HG02678 (cell line): ENCODE measurements at regions not wholly inside any gene's neighbourhood (a gene's known extent, or its start where the extent isn't known, plus 50 kb on each side); places are given as distances from the start of the nearest gene placed in this dataset.
A peak's percentile ranks its signal among the peaks of the same experiment; 100 is the strongest.
"Not testable (repeated sequence)": the region's sequence is repeated elsewhere in the genome, so short reads cannot be mapped to it uniquely, and the experiment has no call there.

Experiments
- ATAC-seq: cut with Tn5 transposase; IDR thresholded peaks from one replicate; pipeline ENCODE4 v1.9.1; 2021; ENCODE audit warnings: mild to moderate bottlenecking, moderate library complexity; ENCODE audit not compliant: unreplicated experiment

DNA sequence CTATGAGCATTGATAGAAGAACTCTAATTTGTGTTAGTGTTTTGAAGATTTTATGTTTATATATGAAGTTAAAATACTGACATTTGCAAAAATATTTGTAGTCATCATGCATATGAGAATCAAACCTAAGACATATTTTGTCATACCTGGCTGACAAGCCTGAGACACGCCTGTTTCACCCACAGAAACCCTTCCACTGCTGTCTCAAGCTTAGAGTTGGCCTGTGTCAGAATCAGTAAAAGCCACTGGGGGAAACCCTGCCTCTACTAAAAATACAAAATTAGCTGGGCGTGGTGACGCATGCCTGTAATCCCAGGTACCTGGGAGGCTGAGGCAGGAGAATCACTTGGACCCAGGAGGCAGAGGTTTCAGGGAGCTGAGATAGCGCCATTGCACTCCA is 218.0 kb upstream of the C1QTNF3 start:
- not testable (repeated sequence) for ATAC-seq

DNA sequence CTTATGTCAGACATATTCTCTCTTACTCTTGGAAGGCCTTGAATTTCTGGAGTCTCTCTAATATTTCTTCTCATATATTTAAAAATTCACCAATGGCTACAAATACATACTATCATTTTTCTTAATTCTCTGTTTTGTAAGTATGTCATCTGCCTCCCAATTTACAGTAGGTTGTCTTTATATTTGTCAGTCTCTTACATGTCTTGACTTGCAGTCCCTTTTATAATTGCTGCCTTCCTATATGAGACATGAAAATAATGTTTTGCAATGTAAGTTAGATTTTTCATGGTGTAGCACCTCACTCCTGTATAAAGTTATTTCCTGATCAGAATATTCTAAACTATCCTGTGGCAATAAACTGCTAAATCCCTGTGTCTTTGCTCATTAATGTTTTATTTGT is 223.1 kb upstream of the C1QTNF3 start:
- ATAC-seq = not testable (repeated sequence)

DNA sequence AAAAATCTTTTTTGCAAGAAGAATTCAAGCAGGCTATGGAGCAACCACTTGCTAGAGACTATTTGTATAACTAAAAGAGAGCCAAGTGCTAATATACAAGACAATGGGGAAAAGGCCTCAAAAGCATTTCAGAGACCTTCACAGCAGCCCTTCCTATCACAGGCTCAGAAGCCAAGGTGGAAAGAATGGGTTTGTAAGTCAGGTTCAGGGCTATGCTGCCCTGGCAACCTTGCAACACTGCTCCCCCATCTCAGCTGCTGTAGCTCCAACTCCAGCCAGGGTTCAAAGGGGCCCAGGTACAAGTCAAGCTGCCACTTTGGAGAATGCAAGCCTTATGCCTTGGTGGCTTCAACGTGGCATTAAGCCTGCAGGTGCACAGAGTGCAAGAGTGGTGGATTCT is 253.7 kb upstream of the C1QTNF3 start:
- ATAC-seq = not testable (repeated sequence)

DNA sequence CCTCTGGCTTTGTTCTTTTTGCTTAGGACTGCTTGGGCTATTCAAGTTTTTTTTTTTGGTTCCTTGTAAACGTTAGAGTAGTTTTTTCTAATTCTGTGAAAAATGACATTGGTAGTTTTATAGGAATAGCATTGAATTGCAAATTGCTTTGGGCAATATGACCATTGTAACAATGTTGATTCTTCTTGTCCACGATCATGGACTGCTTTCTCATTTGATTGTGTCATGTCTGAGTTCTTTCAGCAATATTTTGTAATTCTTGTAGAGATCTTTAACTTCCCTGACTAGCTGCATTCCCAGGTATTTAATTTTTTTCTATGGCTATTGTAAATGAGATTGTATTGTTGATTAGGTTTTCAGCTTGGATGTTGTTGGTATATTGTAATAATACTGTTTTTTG is 286.2 kb upstream of the C1QTNF3 start:
- ATAC-seq = not testable (repeated sequence)

DNA sequence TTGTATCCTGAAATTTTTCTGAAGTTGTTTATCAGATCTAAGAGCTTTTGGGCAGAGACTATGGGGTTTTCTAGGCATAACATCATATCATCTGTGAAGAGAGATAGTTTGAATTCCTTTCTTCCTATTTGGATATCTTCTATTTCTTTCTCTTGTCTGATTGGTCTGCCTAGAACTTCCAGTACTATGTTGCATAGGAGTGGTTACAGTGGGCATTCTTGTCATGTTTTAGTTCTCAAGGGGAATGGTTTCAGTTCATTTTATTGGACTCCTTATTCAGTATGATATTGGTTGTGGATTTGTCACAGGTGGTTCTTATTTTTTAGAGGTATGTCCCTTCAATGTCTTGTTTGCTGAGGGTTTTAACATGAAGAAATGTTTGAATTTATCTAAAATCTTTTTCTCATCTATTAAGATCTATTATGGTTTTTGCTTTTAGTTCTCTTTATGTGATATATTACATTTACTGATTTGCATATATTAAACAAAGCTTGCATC is 286.6 kb upstream of the C1QTNF3 start:
- ATAC-seq = not testable (repeated sequence)

DNA sequence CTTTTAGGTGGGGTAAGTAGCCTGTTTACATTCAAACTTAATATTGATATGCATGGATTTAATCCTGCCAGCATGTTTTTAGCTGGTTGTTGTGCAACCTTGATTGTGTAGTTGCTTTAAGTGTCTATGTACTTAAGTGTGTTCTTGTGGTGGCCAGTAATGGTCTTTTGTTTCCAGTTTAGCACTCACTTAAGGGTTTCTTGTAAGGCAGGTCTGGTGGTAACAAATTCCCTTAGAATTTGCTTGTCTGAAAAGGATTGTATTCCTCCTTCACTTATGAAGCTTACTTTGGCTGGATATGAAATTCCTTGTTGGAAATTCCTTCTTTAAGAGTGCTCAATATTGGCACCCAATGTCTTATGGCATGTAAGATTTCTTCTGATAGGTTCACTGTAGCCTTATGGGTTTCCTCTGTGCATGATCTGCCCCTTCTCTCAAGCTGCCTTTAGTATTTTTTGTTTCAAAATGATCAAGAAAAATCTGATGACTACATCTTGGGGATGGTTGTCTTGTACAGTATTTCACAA is 289.0 kb upstream of the C1QTNF3 start:
- not testable (repeated sequence) for ATAC-seq

DNA sequence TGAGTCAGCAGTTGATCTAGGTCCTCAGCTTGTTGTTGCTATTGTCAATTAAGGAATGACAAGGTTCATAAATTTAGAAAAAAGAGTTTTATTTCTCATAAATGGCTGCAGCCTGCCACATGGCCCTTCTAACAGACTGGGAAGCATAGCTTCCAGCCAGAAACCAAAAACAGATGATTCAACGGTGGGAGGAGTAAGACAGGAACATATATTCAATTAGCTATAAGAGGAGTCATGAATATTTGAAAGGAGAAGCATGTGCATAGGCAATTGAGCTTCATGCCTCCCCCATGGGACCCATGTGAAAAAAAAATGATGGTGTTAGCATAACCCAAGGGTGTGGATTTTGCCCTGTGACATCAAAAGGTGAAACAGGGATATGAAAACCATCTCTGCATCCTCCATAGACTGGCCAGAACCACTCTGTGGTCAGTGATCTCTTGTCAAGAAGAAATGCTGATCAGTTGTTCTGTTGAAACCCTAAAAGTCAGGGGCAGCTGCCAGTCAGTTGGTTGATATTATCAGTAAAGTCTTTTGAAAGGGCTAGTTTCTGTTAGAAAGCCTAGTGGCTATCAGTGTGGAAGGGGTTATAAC is 296.5 kb upstream of the C1QTNF3 start:
- ATAC-seq = not testable (repeated sequence)

DNA sequence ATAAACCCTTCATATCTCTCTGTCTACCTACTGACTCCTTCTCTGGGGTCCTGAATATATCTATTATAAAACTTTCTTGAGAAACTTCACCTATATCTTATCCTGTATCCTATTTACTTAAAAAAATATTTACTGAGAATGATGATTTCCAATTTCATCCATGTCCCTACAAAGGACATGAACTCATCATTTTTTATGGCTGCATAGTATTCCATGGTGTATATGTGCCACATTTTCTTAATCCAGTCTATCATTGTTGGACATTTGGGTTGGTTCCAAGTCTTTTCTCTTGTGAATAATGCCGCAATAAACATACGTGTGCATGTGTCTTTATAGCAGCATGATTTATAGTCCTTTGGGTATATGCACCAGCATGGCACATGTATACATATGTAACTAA is 301.7 kb upstream of the RAI14 start:
- ATAC-seq = not testable (repeated sequence)

DNA sequence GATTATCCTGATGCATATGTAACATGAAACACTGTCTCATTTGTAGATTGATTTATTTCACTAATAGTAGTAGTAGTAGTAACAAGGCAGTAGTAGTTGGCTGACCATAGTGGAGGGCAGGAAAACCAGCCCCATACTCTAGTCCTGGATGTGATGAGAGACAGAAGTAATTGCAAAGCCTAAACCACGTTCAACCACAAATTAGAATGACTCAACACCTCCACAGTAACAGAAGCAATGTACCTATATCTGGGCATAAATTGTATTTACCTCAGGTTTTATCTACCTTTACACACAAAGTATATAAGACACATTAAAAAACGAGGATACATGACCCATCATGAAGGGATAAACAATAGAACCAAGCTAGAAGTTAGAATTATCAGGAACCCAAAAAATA is 284.7 kb upstream of the RAI14 start:
- ATAC-seq = not testable (repeated sequence)

DNA sequence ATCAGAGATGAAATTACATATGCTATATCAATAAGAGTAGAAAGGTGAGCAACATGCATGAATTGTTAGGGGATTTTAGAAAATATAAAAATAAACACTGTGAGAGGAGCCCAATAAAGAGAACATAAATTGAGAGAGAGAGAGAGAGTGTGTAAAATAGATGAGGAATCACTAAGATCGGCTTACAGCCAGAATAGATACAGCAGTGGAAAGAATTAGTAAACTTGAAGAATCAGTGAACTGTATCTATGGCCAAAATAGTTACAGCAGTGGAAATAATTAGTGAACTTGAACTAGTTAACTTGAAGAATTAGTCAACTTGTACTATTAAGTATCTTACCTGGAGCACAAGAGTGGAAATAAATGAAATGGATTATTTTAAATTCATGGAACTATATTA is 284.3 kb upstream of the RAI14 start:
- ATAC-seq = not testable (repeated sequence)

DNA sequence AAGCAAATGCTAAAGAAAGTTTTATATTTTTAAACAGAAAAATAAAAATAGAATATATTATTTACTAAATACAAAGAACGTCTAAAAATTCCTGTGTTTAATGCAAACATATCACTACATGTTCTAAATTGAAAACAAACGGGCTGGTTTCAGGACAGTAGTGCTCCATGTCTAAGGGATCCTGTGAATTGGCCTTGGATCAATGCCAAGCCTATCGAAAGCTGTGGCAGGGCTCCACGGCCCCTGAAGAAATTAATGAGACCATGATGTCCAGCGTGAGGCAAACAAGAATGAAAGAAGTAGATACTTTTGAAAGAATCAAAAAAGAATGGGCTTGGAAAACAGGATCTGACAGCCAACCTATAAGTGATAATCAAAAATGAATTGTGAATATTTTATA is 283.4 kb upstream of the RAI14 start:
- not testable (repeated sequence) for ATAC-seq

DNA sequence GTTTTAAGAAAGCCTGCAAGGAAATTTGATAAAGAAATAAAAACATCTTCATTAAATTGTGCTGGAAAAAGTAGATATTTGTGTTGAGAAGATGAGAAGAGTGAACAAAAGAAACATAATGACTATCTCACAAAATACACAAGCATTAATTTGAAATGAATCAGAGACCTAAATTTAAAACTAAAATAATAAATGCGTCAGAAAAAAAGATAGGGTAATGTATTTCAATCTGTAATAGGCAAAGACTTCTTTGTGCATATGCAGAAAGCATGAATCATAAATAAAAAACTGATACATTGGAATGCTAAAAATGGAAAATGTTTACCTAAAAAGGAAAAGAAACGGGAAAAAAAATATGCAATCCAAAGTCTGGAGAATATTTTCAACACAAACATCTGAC is 278.5 kb upstream of the RAI14 start:
- ATAC-seq = not testable (repeated sequence)

DNA sequence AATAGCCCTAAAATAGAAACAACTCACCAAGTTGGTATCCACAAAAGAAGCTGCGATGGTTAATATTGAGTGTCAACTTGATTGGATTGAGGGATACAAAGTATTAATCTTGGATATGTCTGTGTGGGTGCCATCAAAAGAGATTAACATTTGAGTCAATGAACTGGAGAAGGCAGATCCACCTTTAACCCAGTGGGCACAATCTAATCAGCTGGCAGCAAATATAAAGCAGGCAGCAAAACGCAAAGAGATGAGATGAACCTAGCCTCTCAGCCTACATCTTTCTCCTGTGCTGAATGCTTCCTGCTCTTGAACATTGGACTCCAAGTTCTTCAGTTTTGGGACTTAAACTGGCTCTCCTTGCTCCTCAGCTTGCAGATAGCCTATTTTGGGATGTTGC is 277.6 kb upstream of the RAI14 start:
- not testable (repeated sequence) for ATAC-seq

DNA sequence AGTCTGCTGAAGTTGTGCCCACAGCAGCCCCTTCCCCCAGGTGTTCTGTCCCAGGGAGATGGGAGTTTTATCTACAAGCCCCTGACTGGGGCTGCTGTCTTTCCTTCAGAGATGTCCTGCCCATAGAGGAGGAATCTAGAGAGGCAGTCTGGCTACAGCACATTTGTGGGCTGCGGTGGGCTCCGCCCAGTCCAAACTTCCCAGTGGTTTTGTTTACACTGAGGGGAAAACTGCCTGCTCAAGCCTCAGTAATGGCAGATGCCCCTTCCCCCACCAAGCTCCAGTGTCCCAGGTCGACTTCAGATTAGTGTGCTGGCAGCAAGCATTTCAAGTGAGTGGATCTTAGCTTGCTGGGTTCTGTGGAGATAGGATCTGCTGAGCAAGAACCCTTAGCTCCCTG is 267.4 kb upstream of the RAI14 start:
- not testable (repeated sequence) for ATAC-seq

DNA sequence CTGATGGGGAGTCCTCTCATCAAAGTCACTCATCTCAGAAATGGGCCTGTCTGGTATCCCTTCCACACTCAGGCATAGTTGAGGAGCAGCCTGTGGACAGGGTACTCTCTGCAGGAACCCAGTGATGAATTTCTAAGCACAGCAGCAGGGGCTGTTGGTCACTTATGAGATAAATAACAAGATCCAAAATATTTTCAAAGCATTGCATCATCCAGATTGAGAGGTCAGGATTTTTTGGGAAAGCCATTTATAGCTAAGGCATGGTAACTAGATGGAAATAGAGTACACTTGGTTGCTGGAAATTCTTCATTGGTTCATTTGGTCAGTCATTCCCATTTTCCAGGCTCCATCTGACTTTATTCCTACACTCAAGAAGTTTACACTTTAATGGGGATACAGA is 246.8 kb upstream of the RAI14 start:
- no peak for ATAC-seq

DNA sequence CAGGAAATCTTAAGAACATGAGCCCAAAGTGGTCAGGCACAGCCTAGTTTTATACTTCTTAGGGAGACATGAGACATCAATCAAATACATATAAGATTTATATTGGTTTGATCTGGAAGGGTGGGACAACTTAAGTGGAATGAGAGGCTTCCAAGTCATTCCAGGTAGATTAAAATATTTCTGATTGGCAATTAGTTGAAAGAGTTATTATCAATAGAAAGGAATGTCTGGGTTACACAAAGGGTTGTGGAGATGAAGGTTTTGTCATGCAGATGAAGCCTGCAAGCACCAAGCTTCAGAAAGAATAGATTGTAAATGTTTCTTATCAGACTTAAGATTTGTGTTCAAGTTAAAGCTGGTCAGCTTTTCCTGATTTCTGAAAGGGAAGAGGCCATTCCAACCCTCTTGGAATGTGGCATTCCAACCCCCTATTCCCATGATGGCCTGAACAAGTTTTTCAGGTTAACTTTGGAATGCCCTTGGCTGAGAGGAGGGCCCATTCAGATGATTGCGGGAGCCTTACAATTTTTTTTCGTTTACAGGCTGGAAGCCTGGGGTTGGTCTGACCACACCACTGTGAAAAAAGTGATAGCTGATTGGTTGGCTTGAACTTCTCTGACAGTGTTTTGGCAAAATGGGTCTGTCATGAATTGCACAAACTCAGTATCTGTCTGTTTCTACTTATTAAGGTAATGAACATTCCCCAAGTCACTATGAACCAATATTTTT is 245.6 kb upstream of the RAI14 start:
- ATAC-seq = no peak

DNA sequence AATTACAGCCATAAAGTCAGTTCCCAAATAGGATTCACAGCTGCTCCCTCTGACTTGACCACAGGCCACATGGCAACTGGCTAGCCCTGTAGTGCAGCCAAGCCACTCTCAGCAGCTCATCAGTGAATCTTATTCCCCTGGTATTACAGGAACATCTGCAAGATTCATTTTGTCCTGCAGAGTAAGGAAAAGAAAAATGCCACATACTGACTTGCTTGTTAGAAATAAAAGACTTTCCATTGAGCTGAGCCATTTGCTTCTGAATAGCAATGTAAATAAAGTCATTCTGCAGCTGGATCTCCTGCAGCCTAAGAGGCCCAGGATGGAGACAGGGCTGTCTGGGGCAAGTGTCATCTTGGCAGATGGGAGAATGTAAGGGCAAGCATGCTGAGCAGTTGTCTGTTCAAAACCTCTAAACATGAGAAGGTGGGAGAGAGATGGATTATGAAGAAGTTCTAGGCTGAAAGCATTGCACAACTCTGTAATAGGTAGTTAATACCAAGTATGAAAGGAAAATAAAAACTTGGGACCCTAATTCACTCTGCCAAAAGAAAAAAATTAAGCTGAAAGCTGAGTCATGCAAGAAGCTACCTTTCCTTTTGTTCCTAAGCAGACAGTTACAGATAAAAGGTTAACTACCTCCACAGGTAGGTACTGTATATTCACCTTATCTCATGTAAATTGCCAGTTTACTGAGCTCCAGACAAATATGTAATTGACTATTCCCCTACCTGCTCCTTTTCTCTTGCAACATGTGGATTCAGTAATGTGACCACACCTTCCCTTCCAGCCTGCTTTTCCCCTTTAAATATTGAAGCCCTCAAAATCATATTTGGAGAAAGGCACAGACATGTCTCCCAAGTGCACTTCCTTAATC is 244.4 kb upstream of the RAI14 start:
- ATAC-seq = no peak

DNA sequence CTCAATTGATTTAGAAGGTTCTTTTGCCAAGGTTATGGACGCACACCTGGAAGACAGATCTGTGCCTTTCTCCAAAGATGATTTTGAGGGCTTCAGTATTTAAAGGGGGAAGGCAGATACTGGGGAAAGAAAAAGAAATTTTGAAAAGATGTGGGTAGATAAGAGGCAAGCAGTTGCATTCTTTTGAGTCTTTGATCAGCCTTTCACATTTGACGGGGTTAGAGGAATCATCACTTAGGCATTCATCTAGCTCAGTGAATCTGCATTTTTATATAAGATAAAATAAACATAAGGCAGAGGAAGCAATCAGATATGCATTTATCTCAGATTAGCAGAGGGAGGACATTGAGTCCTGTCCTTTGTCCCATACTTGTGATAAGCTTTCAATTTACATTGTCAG is 243.4 kb upstream of the RAI14 start:
- ATAC-seq = no peak

DNA sequence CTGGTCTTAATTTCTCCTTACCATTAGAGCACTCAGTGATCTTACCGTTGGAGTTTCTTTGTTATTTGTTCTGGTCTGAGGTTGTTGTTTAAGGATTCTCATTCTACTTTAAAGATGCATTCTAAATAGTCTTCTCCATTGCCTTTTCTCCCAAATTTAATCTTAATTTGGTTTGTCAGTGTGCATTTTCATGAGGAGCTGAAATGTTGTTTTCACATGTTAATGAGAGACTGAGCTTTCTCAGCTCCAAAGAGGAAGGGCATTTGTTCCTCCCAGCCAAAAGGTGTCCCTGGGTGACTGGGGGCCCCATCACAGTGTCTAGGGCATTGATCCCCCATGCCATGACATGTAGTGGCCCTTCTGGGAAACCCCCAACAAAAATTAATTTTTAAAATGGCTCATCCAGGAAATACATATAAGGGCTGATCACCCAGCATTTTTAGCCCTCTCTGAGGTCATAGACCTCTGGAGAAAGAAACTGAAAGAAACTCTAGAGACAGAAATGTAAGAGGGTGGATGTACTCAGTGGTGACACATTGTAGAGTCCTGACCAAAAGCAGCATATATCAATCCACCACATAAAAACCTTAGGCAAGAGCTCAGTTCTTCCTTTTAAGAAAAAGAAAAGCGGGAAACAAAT is 240.4 kb upstream of the RAI14 start:
- peak; percentile 99 for ATAC-seq

DNA sequence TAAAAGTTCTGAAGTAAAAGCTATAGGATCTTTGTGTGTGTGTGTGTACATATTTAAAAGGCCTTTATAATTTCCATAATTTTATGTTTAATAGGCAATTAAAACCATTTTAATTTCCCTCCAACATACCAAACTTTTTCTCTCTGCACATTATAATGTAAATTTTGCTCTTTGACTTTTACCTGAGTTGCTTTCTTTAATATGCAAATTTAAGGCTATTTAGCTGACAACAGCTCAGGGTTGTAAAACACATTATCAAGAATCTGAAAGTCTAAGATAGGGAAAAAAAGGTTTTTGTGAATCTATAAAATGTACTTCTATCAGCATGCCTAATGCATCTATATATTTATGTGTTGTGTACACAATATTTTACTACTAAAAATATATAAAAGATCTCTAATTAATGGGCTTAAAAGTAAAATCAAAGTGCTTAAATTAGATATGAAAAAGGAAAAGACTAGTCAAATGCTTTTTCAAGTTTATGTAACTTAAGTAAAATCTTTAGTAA is 239.6 kb upstream of the RAI14 start:
- ATAC-seq = no peak

DNA sequence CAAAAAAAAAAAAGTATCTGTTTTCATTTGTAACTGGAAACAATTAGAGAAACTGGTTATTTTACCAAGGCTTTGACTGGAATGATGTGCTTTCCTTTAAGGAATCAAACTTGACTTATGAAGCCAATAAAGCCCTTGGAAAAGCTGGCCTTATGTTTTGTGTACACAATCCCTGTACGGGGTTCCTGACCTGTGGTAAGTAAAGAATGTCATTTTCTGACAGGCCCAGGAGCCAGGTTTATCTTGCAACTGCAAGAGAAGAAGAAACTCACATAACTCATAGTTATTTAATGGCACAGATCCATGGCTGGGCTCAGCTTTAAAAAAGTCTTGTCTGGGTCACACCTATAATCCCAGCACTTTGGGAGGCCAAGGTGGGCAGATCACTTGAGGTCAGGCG is 235.9 kb upstream of the RAI14 start:
- not testable (repeated sequence) for ATAC-seq
